Loucy (cell line): ENCODE measurements at regions not wholly inside any gene's neighbourhood (a gene's known extent, or its start where the extent isn't known, plus 50 kb on each side); places are given as distances from the start of the nearest gene placed in this dataset.

Source experiments
- H2AFZ ChIP-seq: fragments of 200-600 bp; sonication (generic); 2 replicates; pipeline ENCODE4 v1.6.0; 2016; ENCODE audit warnings: antibody characterized with exemption, mild to moderate bottlenecking, low read length, moderate library complexity
- H3F3A ChIP-seq: fragments of 200-600 bp; 2 replicates; pipeline ENCODE4 v1.6.0; 2016; ENCODE audit warnings: antibody characterized with exemption, low read depth, mild to moderate bottlenecking
- H3K27me3 ChIP-seq: fragments of 200-600 bp; sonication (generic); 2 replicates; pipeline ENCODE4 v1.6.1; 2014; ENCODE audit warnings: low read length, mild to moderate bottlenecking; ENCODE audit not compliant: insufficient read depth, poor library complexity, severe bottlenecking
- H3K36me3 ChIP-seq: fragments of 200-600 bp; sonication (generic); 2 replicates; pipeline ENCODE4 v1.6.1; 2016; ENCODE audit warnings: low read length; ENCODE audit not compliant: insufficient read depth
- H3K4me1 ChIP-seq: fragments of 200-600 bp; sonication (generic); 2 replicates; pipeline ENCODE4 v1.5.1; 2014; ENCODE audit warnings: low read length, mild to moderate bottlenecking; ENCODE audit not compliant: insufficient read depth, poor library complexity, severe bottlenecking
- H3K4me2 ChIP-seq: fragments of 200-600 bp; sonication (generic); 2 replicates; pipeline ENCODE4 v1.6.0; 2014; ENCODE audit warnings: antibody characterized with exemption, low read length, low read depth, mild to moderate bottlenecking; ENCODE audit not compliant: poor library complexity, severe bottlenecking
- H3K4me3 ChIP-seq: fragments of 200-600 bp; sonication (generic); 2 replicates; pipeline ENCODE4 v1.5.1; 2014; ENCODE audit warnings: low read length, mild to moderate bottlenecking, mixed read lengths; ENCODE audit not compliant: poor library complexity, severe bottlenecking
- H3K79me2 ChIP-seq: fragments of 200-600 bp; sonication (generic); 2 replicates; pipeline ENCODE4 v1.6.1; 2014; ENCODE audit warnings: low read length; ENCODE audit not compliant: insufficient read depth
- H3K9ac ChIP-seq: fragments of 200-600 bp; sonication (generic); 2 replicates; pipeline ENCODE4 v1.6.0; 2014; ENCODE audit warnings: mild to moderate bottlenecking, low read depth, low read length, moderate library complexity; ENCODE audit not compliant: poor library complexity, severe bottlenecking
- H3K9me2 ChIP-seq: fragments of 200-600 bp; sonication (generic); replicated peaks from 2 replicates; pipeline ENCODE4 v1.6.1; 2016; ENCODE audit warnings: low read depth, low read length, mixed read lengths
- H3K9me3 ChIP-seq: fragments of 200-600 bp; sonication (generic); 2 replicates; pipeline ENCODE4 v1.6.1; 2014; ENCODE audit warnings: mild to moderate bottlenecking, antibody characterized with exemption, low read length, low read depth; ENCODE audit not compliant: insufficient read depth
- H4K20me1 ChIP-seq: fragments of 200-600 bp; sonication (generic); 2 replicates; pipeline ENCODE4 v1.6.0; 2014; ENCODE audit warnings: antibody characterized with exemption, low read length, mild to moderate bottlenecking; ENCODE audit not compliant: insufficient read depth, poor library complexity, severe bottlenecking
- EZH2phosphoT487 ChIP-seq: fragments of 200-600 bp; IDR thresholded peaks from 2 replicates; pipeline ENCODE4 v1.6.1; 2018; ENCODE audit warnings: antibody characterized with exemption, mild to moderate bottlenecking, moderate library complexity, borderline replicate concordance
- TF ChIP-seq, protein P1 (sequence below): fragments of 200-600 bp; sonication (generic); conservative IDR thresholded peaks from 2 replicates; pipeline ENCODE4 v1.5.1; 2014; ENCODE audit warnings: mild to moderate bottlenecking, antibody characterized with exemption, low read length

DNA sequence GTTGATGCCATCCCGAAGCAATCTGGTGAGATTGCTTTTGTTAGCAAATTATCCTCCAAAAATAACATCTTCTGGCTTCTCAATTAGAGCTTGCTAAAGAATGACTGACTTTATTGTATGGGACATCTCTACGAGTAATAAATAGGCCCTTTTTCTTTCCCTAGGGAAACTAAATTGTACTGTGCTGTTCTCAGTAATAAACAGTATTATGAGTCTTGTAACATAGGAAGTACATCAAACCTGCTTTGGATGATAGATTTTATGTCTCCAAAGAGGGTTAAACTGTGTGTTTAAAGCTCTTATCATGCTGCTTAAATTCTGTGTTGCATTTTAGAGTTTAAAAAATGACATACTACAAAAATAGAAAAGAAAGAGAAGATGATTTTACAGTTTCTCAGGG lies 153.4 kb upstream of the THRB start:
- Histone ChIP-seq H2AFZ (no peak overlapping the region), H3K4me1 (no peaks in the 10 kb centered on the region), H3K9ac (no peak overlapping the region), H3K27me3 (no peaks in the 10 kb centered on the region), H3K9me2 (no peaks in the 10 kb centered on the region), H3K4me2 (no peak overlapping the region), H3K9me3 (no peaks in the 10 kb centered on the region), H3K36me3 (no peaks in the 10 kb centered on the region), H3F3A (no peaks in the 10 kb centered on the region), H3K79me2 (no peaks in the 10 kb centered on the region), H4K20me1 (no peaks in the 10 kb centered on the region), H3K4me3 (no peak overlapping the region)
- TF ChIP-seq EZH2phosphoT487, result no peak
- TF ChIP-seq, protein P1, sequence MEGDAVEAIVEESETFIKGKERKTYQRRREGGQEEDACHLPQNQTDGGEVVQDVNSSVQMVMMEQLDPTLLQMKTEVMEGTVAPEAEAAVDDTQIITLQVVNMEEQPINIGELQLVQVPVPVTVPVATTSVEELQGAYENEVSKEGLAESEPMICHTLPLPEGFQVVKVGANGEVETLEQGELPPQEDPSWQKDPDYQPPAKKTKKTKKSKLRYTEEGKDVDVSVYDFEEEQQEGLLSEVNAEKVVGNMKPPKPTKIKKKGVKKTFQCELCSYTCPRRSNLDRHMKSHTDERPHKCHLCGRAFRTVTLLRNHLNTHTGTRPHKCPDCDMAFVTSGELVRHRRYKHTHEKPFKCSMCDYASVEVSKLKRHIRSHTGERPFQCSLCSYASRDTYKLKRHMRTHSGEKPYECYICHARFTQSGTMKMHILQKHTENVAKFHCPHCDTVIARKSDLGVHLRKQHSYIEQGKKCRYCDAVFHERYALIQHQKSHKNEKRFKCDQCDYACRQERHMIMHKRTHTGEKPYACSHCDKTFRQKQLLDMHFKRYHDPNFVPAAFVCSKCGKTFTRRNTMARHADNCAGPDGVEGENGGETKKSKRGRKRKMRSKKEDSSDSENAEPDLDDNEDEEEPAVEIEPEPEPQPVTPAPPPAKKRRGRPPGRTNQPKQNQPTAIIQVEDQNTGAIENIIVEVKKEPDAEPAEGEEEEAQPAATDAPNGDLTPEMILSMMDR, result no peak

DNA sequence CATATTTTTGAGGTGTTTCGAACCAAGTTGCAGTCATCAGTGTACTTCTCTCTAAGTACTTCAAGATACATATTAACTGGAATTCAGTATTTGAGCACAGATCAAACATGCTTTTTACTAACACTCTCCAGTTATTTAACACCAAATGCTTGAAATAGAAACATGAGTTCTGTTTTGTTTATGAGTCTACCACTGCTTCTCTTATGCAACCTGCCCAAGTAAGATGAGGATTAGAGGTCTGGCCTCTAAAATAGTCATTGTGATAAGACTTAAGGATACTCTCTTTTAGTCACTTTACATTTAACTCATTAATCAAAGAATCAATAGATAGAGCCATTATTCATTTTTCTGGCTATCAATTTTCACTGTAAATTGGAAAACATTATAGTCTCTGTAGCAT lies 156.2 kb upstream of the THRB start:
- Histone ChIP-seq H3K4me3 (no peak overlapping the region), H3K79me2 (no peaks in the 10 kb centered on the region), H3K9me3 (no peaks in the 10 kb centered on the region), H2AFZ (no peak overlapping the region), H3F3A (no peaks in the 10 kb centered on the region), H3K27me3 (no peaks in the 10 kb centered on the region), H3K4me1 (no peaks in the 10 kb centered on the region), H4K20me1 (no peaks in the 10 kb centered on the region), H3K36me3 (no peaks in the 10 kb centered on the region), H3K9ac (no peak overlapping the region), H3K9me2 (no peaks in the 10 kb centered on the region), H3K4me2 (no peak overlapping the region)
- no peak for TF ChIP-seq EZH2phosphoT487
- TF ChIP-seq, protein P1, result no peak

DNA sequence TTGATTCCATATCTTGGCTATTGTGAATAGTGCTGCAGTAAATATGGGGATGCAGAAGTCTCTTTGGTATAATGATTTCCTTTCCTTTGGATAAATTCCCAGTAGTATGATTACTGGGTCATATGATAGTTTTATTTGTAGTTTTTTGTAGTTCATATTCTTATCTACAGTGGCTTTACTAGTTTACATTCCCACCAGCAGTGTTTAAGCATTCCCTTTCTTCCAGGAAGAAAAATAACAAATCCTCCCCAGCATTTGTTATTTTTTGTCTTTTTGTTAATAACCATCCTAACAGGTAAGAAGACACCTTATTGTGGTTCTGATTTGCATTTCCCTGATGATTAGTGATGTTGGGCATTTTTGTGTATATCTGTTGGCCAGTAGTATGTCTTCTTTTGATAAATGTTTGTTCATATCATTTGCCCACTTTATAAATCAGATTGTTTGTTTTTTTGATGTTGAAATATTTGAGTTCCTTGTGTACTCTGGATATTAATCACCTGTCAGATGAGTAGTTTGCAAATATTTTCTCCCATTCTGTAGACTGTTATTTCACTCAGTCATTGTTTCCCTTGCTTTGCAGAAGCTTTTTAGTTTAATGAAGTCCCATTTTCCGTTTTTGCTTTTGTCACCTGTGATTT lies 163.3 kb upstream of the THRB start:
- H3K9me2 ChIP-seq, result no peaks in the 10 kb centered on the region
- H2AFZ ChIP-seq, result no peak overlapping the region
- no peak for TF ChIP-seq EZH2phosphoT487
- TF ChIP-seq, protein P1, result no peak
- no peaks in the 10 kb centered on the region for H3K79me2 ChIP-seq
- H3K4me2 ChIP-seq, result no peak overlapping the region
- no peaks in the 10 kb centered on the region for H3F3A ChIP-seq
- H3K9ac ChIP-seq, result no peak overlapping the region
- no peaks in the 10 kb centered on the region for H3K27me3 ChIP-seq
- no peaks in the 10 kb centered on the region for H4K20me1 ChIP-seq
- H3K4me3 ChIP-seq, result no peak overlapping the region
- H3K9me3 ChIP-seq, result no peaks in the 10 kb centered on the region
- H3K36me3 ChIP-seq, result no peaks in the 10 kb centered on the region
- H3K4me1 ChIP-seq, result no peaks in the 10 kb centered on the region
